Fibroblast of skin of left biceps (primary cell): ENCODE measurements at regions not wholly inside any gene's neighbourhood (a gene's known extent, or its start where the extent isn't known, plus 50 kb on each side); places are given as distances from the start of the nearest gene placed in this dataset.

Experiments used
- DNase-seq, 2 experiments: peaks; one replicate each; pipeline ENCODE4 v3.0.0-alpha.2; 2013; ENCODE audit warnings: low read depth in 2 of 2

DNA sequence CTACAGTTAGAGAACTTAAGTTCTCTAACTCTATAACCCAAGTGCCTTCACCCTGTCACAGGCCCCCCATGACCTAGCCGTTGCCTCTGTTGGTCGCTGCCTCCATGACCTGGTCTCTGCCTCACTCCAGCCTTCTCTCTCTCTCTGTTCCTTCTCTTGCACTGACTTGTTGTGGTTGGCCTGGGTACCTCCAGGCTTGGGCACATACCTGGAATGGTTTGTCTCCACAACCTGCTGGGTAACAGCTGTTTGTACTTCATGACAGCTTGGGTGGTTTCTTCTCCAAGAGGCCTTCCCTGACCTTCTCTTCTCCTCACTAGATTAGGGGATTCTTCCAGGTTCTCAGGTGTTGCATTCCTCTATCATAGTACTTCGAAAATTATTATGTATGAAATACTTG is 371.6 kb upstream of the USP24 start:
- DNase-seq, result no peak

DNA sequence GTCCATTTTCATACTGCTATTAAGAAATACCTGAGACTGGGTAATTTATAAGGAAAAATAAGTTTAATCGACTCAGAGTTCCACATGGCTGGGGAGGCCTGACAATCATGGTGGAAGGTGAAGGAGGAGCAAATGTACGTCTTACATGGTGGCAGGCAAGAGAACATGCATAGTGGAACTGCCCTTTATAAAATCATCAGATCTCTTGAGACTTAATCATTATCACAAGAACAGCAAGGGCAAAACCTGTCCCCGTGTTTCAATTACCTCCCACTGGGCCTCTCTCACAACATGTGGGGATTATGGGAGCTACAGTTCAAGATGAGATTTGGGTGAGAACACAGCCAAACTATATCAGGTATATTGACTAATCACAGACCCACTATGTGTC is 370.2 kb upstream of the USP24 start:
- DNase-seq, result no peak

DNA sequence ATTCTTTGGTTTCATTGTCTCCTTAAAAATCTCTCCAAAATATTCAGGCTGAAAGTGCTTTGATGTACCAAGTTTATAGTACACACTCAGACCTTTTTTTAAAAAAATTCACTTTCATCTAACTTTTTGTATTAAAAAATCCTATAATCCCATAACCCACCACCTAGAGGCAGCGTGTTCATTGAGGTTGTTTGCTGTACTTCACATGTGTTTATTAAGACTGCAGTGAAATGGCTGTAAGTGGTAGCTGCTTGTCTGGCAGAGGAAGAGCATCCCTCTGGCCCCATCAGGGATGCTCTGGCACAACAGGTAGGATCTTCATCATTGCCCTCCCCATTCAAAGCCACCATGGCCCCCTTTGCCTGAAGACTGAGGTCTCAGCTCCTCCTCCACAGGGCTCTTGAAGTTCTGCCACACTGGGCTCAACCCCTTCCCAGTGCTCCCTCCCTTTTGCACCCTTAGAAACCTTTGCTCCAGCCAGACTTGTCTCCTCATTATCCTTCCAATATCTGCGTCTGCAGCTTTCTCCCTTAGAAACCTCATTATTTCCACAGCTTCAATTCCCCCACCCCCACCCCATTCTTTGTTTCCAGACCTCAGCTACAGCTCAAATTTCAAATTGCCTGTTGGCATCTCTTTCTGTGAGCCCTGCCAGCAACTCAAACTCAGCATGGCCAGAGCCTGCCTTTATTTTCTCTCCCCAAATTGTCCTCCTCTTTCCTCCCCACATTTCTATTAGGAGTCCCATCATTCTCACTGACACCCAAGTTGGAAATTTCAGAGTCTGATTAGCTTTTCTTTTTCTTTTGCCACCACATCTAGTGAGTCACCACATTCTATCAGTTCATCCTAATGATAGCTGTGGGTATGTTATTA is 369.6 kb upstream of the USP24 start:
- DNase-seq, result peak; percentile 37 to 54

DNA sequence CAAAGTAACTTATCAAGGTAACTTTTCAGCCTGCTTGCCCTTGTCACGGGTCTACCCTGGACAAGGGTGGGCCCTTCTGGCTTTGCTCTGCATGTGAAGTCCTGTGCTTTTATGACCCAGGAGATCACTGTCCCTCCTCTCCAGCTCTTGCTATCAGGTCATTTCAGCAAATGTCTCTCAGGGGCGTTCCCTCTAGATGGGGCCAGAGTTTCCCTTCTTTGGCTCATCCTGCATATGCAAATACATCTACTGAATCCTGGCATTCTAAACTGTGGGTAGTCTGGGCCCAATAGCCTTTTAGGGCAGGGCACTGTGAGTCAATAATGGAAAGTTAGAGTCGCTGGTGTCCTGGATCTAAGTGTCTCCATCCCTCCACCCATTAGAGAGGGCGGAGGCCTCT is 366.9 kb upstream of the USP24 start:
- no peak for DNase-seq

DNA sequence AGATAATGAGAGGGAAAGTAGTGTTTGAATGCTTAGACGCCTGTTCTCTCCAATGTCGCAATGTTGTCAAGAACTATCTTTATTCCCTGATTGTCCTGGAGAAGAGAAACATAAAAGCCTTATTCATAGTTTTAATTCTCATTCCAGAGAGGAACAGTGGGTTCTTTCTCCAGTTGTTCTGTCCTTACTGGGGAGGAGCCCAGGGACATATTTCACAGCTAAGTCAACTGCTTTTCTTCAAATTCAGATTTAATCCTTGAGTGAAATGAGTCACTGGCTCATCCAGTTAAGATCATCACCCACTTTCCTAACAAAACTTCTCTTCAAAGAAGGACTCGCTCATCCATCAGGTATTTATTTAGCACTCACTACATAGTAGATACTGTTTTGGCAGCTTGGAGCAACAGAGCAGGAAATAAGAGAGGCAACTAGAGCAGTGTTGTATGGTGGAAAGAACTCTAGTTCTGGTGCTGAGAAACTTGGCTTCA is 365.7 kb upstream of the USP24 start:
- peak; percentile 86 to 87 for DNase-seq

DNA sequence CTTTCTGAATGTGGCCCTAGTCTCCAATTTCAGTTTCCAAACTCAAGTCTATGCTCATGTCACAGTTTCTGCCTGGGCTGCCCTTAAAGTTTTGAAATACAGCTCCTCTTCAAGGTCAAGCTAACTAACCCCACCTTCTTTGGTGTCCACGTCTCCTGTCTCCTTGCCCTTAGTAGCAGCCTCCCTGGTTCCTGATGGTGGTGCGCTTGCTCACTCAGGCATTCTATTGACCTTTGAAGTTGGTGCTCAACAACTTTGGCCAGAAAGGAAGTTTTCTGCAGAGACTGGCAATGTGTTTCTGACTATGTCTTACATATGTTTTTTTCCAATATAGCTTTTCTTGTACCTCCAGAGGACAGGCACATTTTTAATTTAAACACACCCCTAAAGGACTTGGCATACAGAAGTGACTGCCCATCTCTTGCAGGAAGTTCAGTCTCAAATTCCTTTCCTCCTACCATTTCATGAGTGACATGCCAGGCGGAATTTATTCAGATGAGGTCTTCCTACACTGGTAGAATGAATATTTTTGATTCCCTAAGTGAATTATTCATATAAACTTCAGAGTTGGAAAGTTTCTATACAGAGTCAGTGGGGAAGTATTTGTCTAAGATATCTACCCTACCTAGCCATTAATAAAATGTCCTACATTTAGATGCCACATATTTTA is 364.3 kb upstream of the USP24 start:
- DNase-seq, result no peak

DNA sequence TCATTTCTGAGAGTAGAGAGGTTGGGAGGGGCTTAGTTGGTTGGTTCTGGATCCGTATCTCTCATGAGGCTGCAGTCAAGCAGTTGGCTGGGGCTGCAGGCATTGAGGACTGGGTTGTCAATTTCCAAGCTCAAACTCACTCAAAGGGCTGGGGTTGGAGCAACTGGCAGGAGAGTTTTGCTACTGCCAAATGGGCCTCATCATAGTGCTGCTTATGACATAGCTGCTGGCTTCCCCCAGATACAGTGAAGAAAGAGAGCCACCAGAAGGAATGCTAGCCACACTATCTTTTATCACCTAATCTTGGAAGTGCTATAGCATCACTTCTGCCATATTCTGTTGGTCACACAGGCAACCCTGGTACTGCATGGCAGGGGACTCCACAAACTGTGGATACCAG is 363.5 kb upstream of the USP24 start:
- DNase-seq, result no peak

DNA sequence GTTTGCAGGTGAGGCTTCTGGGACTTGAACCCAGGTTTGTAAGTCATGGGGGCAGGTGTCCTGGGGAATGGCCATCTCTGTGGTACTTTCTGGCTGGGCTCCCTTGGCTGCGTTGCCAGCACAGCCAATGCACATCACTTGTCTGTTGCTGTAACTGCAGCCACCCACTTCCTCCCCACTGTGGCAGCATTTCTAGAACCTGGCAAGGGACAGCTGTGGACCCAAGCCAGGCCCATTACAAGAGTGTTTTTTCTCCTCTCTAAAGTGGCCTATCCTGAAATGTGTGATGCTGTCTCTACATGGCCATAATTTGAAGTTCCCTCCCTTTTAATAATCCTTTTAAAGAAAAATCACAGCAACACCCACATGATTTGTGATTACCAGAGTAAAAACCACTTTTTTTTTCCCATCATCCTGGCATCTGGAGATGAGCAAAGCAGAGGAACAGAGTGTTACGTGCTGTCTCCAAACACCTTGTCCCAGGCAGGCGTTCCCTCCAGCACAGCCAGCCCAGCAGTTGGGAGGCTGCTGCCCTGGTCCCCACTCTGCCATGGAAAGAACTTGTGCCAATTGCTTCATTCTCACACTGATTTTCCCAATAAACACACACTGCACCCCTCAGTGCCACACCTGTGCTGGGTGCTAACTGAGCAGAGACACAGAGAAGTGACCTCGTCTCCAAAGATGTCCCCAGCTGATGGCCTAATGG is 360.6 kb upstream of the USP24 start:
- no peak for DNase-seq

DNA sequence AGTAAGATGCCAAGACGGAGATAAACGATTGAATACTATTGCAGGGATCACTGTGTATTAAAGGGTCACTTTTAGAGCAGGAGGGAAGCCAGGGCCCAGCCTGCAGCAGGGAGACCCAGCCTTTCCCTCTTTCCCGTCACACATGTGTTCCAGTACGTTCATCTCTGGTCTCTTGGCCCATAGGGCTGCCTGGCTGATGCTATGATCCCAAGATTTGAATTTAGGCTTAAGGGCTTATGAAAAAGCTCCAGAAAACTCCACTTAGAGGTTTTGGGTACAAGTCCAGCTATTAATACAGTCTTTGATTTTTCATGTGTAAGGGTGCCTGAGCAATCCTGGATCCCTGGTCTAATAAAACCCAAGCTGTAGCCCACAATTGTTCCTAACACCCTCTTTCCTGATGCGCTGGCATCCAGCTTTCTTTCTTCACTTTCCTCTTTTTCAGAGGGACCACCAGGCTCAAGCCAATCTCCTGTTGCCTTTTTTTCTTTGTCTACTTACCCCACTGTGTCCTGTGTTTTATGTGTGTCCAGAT is 359.6 kb upstream of the USP24 start:
- DNase-seq, result no peak

DNA sequence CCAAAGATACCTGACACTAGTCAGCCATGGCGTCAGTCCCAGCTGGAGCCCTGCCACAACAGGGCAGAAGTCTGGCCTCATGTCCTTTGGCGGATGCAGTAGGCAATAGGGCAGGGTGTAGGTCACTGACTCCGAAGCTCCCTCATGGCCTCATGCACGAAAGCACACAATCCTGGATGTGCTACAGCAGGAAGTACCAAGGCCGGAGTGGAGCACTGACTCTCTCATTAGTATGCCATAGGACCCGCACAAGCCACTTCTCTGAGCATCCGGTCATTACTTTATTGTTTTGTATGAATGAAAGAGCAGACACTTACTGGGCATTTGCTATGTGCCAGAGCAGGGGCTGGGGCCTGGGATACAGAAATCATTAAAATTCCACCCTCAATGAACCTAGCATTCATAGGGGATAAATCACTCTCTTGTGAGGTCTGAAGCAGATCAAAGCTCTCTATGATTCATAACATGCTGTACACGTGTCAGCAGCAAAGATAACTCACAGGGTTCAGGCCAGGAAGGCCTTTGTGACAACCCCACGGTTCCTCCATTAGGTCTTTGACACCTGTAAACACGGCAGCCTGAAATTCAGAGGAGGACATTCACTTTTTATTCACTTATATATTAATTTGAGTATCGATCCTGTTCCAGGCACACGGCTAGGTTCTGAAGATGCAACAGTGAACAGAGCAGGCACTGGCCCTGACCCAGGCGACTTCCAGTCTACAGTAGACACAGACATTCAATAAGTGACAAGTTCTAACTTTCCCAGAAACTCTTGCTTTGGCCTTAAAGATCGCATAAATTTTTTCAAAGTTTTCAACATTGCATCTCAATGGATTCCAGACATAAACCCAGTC is 357.9 kb upstream of the USP24 start:
- DNase-seq, result no peak

DNA sequence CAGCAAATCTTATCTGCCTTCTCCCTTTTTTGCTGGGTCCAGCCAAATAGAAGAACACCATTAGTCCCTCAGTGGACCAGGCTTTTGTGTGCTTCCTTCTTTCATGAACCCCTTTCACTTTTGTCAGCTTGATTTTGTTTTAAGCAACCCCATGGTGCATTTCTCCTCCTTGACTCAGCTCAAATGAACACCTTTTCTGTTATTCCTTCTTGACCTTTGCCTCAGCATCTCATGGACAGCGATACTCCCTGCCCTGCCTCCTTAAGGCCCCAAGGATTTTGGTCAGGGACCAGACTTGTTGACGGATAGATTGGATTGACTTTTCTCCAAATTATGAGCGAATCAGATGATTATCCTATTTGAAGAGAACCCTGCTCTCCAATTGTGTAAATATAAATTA is 356.6 kb upstream of the USP24 start:
- no peak for DNase-seq

DNA sequence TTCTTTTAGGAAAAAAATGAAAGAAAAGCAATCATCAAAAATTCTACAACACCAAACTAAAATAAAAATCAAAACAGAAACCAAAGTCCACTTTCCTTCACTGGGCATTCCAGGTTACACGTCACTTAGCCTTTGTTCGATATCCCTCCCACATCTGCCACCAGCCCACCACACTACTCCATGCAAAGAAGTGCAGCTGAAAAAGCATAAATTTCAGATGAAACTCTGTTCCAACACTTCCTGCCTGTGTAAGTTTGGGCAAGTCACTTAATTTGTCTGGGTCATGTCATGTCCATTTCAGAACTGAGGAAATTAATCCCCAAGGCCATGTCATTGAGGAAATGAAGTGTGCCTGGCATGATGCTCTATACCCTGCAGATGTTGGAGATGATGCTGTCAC is 354.3 kb upstream of the USP24 start:
- DNase-seq, result no peak

DNA sequence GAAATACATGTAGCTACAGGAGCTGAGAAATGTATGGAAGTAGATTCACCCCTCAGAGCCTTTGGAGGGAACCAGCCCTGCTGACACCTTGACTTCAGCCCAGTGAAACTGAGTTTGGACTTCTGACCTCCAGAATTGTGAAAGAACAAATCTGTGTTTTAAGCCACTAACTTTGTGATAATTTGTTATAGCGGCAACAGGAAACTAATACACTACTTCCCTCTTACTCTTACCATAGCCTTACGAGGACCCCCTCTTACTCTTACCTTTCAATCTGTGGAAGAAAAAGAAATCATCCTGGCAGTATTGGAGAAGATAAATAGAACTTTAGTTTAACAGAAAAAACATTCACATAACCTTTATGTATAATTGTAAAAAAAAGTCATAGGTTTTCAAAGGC is 353.6 kb upstream of the USP24 start:
- DNase-seq, result no peak

DNA sequence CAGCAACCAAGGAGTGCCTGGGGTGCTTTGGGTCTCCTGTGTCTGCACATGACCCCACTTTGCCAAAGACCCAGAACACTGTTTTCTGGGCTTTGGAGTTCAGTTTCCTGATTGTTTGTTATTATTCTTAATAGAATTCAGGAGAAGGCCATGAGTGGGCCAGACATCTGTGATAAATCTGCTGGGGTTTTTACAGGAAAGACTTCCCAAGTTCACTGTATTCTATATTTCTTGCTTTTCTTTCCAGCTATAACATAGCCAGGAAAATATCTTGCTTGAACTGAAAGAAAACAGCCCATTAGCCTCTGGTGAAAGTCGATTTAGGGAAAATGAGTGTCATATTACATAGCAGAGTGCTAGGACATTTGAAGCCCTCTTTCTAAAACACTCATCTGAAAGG is 345.1 kb upstream of the USP24 start:
- no peak for DNase-seq

DNA sequence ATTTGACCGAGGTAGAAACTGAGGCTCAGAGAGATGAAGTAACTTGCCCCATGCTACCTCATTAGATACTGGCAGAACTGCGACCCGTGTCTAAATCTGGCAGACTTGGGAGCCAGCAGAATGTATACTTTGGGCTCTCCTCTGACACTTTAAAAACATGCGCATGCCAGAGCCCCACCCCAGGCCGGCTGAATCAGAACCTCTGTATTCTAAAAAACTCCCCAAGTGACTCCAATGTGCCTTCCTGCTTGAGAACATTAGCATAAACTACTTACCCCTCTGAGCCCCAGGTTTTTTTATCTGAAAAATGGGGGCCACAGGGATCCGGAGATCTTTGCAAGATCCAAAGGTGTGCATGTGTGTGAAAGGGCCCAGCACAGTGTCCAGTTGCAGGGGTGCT is 344.7 kb upstream of the USP24 start:
- no peak for DNase-seq

DNA sequence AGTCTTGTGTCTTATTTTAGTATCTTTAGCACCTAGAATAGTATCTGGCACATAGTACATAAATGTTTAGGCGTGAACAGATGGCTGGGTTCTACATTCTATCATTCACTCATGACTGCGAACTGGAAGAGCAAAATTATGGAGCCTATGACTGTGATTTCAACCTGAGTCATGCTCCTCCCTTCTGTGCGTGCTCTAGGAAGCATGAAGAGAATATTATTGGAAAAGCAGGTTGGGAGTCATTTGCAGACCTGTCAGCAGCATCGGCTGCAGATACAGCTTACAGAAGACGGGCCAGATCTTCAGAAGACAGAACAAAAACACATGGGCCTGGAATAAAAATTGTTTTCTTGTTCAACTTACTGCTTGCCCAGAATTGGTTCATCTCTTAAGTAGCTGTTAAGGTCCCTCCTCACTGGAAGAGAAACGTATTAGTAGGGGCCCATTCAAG is 344.0 kb upstream of the USP24 start:
- no peak for DNase-seq

DNA sequence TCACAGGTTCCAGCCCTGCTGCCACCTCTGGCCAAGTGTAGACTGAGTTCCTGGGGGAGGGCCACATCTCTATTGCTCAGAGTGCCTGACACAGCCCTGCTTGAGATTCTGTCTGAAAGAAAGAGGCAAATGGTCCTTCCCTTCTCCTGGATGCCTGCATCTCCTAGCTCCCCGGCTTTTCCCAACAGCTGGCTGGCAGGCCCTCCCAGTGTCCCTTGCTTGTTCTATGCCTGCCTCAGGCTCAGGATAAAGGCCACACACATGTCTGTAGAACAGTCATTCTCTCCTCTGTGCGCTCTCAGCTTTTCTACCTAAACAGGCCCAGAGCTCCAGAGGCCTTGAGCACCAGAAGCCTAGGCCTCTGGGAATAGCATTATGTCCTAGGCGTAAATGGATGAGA is 343.4 kb upstream of the USP24 start:
- no peak for DNase-seq

DNA sequence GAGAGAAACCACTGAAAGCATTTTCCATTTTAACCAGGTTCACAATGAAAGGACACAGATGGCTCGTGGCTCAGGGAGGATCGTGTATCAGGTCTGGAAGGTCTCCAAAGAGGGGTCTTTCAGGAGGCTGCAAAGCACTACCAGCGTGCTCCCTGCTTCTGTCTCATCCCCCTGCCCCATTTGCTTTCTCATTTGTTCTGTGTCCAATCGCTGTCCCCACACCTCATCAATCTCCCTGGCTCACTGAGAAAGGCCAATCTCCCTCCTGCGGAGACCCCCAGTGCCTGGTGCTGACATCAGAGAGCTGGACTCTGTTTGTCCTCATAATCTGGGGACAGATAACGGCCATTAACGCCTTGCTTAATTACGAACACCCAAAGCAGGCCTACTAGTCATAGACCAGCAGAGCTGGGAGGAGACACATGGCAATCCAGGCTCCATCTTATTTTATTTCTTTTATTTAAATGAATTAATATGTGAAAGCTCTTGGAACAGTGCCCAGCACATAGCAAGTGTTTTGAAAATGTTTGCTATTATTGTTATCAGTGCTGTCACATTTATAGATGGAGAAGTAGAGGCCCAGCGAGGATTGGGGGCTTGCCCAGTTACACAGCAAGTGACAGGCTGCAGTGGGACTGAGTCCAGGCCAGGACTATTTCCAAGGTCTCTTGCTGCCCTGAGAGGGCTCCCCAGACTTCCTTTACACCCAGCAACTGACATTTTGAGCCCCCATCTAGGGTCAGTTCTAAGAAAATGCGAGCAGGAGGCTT is 341.0 kb upstream of the USP24 start:
- DNase-seq, result no peak

DNA sequence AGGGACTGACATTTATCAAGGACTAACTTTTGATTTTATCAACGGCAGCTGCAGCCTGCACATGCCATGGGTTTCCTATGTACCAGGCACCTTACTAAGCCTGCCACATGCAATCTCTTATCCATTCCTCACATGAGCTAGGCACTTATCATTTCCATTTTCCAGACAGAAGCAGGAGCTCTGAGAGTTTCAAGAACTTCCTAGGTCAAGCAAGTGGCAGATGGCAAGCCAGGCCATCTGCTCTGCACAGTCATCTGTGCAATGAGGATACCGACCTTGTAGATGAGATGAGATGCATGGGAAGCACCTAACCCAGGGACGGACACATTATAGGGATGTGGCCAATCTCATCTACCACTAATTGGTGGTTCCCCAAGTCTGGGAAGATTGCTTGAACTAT is 339.4 kb upstream of the USP24 start:
- no peak for DNase-seq

DNA sequence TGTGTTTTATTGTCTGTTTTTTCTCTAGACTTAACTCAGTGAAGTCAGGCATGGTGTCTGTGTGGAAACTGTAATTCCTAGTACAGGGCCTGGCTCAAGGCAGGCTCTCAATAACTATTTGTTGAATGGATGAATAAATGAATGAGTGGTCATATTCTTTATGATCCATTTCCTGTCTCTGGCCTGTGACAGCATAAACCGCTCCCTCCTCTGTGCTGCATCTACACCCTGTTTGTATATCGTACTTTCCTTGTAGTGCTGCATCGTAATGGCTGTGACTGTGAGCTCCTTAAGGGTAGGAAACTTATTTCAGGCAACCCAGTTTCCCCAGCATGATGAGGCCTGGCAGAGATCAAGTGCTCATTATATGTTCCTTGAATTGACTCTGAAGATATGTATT is 337.5 kb upstream of the USP24 start:
- no peak for DNase-seq

DNA sequence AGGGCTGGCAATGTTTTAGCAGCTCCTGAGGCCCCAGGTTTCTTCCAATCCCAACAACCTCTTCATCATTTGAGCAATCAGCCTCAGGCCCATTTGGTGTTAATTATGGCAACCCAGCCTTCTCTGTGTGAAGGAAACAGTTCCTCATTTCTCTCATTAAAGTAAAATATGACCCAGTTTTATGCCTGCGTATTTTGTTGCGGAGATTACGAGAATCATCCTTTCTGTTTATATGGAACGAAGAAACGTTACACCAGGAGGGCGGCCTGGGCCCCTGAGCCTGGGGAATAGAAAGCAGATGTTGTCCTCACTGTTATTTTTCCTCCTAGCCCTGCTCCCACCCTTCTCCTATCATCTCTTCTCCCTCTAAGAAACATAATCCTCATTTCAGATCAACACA is 332.2 kb upstream of the USP24 start:
- peak; percentile 86 to 90 for DNase-seq
